8988T (cell line): ENCODE measurements at regions not wholly inside any gene's neighbourhood (a gene's known extent, or its start where the extent isn't known, plus 50 kb on each side); places are given as distances from the start of the nearest gene placed in this dataset.

Experiments
- DNase-seq: peaks from one replicate; pipeline ENCODE4 v3.0.0; 2011

GRCh38 chr1:22362626-22363402, 88.8 kb upstream of the ZBTB40 start:
- DNase-seq, result no peak

- DNase-seq, result no peak
These were observed 88.0 kb upstream of the ZBTB40 start for GRCh38 chr1:22363403-22364325.

- no peak for DNase-seq
These were observed 87.4 kb upstream of the ZBTB40 start for GRCh38 chr1:22364326-22364650.

DNA sequence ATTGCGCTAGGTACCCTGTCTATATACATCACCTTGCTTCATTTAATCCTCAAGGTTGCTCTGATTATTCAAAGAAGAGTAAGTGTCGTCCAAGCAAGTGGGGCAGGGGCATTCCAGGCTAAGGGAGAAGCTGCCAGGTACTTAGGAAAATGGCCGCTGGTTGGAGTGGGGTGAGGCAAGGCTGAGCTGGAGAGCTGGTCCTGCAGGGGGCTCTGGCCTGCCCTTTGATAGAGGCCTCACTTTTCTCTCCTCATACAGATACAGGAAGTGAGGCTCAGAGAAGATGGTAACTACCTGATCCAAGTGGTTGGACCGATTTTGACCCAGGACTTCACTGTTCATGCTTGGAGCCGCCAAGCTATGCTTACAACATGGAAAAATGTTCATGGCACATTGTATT, 86.9 kb upstream of the ZBTB40 start:
- no peak for DNase-seq

DNA sequence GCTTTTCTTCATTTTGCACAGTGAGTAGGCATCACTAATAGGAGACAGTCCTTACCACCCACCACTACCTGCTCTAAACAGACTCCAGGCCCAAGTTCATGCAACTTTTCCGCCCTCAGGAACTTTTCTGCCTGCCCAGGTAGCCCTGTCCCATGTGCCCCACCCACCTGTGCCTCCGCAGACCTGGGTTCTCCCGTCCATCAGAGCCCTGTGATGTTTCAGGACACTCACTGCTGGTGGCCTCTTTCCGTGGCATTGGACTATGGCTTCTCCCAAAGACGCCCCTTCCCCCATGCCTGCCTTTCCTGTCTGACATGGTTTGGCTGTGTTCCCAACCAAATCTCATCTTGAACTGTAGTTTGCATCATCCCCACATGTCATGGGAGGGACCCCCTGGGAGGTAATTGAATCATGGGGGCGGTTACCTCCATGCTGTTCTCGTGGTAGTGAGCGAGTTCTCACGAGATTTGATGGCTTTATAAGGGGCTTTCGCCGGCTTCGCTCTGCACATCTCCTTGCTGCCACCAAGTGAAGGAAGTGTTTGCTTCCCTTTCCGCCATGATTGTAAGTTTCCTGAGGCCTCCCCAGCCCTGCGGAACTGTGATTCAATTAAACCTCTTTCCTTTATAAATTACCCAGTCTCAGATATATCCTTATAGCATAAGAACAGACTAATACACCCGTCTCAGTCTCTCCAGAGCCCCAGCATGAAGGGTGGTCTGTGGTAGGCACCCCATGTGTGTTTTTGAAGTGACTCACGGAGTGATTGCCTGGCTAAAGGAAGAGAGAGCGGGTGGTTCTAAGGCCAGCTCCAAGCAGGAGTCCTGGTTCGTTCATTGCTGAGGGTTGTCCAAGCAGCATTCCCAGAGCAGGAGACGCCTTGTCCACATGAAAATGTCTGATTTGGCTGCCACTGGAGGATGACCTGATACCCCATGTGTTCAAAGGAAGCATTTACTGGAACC, 86.0 kb upstream of the ZBTB40 start:
- DNase-seq, result no peak

DNA sequence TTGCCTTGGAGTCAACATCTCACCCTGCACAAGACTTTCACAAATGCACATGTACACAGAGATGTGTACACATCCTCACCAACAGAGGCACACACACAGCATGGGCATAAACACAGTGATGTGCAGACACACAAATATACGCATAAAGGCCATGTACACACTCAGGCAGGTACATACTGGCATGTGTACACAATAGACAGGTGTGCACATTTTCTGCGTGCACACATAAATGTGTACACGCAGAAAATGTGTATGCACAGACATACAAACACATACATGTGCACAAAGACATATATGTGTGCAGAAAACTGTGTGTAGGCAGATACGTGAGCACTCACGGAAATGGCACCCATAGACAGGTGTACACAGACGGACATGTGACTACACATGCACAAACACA, 85.3 kb upstream of the ZBTB40 start:
- no peak for DNase-seq

- no peak for DNase-seq
These were observed 83.5 kb upstream of the ZBTB40 start for GRCh38 chr1:22368125-22368524.

- no peak for DNase-seq
These were observed 82.1 kb upstream of the ZBTB40 start for GRCh38 chr1:22369294-22370189.

GRCh38 chr1:22370190-22370498, 81.5 kb upstream of the ZBTB40 start:
- DNase-seq, result no peak

- no peak for DNase-seq
These were observed 80.2 kb upstream of the ZBTB40 start for GRCh38 chr1:22371408-22371807.

DNA sequence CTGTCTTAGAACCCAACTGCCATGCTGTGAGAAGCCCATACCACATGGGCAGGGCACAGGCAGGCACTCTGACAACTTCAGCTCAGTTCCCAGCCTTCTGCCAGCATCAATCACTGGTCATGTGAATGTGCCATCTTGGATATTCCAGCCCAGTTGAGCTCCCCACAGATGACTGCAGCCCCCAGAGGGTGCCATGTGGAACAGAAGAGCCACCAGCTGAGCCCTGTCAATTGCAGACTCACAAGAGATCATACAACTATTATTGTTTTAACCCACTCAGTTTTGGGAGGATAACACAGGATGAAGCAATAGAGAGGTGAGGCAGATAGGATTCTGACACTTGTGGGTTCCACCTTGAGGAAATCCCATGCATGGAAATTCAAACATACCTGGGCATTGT, 78.4 kb upstream of the ZBTB40 start:
- no peak for DNase-seq

DNA sequence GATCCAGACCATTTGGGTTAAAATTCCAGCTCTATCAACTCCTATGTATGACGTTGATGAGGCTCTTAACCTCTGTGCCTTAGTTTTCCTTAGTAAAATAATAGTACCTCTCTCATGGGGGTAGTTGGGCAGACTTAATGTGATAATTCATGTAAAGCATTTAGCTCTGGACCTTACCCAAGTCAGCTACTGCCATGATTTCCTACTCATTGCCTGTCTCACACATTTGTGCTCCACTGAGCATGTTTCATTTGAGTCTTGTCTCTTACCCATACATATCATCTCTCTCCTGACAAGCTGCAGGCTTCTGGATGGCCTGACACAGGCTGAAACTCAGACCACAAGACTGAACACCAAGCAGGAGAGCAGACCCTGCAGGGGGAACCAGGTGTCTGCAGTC, 77.7 kb upstream of the ZBTB40 start:
- no peak for DNase-seq

- DNase-seq, result no peak
These were observed 76.0 kb upstream of the ZBTB40 start for GRCh38 chr1:22375601-22376000.

DNA sequence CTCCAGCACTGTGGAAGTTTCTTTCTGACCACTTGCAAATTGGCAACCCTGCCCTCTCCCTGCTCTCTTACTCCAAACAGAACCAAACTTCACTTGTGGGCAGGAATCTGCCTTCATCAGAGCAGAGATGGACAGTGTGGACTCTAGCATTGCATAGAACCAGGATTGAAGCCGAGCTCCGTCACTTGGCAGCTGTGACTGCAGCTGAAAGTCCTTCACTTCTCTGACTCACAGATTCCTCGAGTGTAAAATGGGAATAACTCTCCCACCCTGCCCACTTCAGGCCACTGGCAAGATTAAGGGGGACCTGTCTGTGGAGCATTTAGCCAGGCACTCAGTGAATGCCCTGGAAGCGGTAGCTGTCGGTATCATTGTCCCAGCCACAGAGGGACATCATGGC, 75.7 kb upstream of the ZBTB40 start:
- DNase-seq, result no peak

GRCh38 chr1:22376546-22376945, 75.1 kb upstream of the ZBTB40 start:
- DNase-seq, result no peak

DNA sequence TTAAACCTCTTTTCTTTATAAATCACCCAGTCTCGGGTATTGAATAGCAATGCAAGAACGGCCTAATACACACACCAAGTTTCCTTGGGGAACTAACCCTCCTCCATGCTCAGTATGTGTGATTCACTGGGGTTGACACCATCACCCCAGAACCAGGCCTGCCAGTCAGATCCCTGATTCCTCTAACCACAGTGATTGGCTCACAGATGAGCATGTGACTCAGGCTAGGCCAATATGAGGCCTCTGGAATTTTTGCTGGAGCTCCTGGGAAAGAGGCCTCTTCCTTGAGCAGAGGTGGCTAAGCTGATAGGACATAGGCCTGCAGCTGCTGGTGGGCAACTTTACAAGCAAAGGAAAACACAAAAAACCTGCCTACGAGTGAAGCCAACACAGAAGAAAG, 74.7 kb upstream of the ZBTB40 start:
- DNase-seq, result no peak

GRCh38 chr1:22379566-22379965, 72.1 kb upstream of the ZBTB40 start:
- no peak for DNase-seq

DNA sequence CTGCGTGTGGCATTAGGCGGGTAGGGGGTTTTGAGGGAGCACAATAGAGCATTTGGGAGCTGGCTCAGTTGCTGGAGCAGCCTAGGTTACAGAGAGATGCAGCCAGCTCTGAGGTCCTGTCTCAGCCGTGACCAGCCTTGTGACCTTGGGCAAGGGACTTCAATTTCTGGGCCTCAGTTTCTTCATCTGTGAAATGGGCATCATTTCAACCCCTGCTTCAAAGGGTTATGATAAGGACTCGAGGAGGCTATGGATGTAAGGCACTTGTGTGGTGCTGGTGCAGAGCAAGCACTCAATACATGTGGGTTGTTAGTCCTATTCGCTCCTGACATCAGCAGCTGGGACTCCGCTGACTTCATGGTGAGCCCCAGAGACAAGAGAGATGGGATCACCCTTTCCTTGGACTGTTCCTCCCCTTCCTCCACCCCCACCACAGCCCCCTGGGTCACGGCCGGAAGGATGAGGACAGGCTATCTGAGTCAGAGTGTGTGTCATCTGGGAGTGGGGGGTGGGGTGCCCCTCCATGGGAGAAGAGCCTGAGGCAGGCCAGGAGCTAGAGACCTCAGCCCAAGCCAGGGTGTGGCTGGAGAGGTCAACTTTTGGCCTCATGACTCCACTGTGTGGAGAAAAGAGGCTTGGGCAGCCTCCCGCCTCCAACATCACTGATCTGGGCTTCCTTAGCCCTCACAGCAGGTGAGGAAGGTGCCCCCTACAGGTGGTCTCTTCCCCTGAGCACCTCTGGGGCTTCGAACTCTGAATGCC, 71.4 kb upstream of the ZBTB40 start:
- DNase-seq, result no peak

- no peak for DNase-seq
These were observed 67.9 kb upstream of the ZBTB40 start for GRCh38 chr1:22383526-22384294.

- DNase-seq, result no peak
These were observed 66.1 kb upstream of the ZBTB40 start for GRCh38 chr1:22385537-22385936.

DNA sequence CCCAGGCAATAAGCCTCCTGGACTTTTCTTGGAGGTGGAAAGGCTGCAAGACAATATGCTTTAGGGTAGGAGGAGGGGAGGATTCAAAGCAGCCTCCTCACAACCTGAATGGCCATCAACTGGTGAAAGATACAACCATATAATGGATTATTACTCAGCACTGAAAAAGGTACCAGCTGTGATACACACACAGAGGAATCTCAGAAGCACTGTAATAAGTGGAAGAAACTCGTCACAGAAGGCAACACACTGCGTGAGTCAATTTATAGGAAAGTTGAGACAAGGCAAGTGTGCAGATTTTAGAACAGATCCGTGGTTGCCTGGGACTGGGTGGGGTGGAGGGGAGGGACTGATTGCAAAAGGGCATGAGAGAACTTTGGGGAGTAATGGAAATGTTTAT, 64.9 kb upstream of the ZBTB40 start:
- DNase-seq, result no peak
